ENCODE measurements at regions not wholly inside any gene's neighbourhood (a gene's known extent, or its start where the extent isn't known, plus 50 kb on each side); places are given as distances from the start of the nearest gene placed in this dataset.
"Not testable (repeated sequence)": the region's sequence is repeated elsewhere in the genome, so short reads cannot be mapped to it uniquely, and the experiment has no call there.

DNA sequence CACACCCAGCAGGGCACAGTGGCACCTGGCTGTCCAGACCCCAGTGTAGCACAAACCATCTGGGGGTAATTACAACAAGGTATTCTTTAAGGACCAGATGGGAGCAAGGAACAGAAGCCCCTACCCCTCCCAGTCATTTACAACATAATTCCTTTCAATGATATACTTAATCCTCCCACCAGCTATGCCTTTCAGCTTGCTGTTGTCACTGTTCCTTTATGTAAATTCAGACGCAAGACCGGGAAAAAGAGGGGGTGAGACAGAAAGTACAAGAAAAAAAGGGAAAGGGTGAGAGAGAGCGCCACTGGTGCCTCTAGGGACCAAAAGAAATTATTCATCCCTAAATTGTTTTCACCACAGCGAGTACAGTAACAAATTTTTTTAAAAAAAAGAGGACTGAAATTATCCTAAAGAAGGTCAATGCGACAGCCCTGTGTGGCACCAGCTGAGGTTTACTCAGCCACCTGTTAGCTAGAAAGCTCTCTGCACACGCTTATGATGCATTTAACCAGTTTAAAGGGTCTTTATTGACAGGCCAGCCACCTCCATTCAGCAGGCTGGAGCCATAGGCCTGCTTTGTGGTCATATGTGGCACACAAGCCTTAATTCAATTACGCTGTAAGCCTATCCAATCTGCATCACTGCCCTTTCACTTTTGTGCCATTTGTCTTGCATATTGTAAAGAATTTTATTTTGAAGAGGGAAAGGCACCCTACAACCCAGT lies 210.2 kb upstream of the ISL1 start:
- no peak for DNase-seq

DNA sequence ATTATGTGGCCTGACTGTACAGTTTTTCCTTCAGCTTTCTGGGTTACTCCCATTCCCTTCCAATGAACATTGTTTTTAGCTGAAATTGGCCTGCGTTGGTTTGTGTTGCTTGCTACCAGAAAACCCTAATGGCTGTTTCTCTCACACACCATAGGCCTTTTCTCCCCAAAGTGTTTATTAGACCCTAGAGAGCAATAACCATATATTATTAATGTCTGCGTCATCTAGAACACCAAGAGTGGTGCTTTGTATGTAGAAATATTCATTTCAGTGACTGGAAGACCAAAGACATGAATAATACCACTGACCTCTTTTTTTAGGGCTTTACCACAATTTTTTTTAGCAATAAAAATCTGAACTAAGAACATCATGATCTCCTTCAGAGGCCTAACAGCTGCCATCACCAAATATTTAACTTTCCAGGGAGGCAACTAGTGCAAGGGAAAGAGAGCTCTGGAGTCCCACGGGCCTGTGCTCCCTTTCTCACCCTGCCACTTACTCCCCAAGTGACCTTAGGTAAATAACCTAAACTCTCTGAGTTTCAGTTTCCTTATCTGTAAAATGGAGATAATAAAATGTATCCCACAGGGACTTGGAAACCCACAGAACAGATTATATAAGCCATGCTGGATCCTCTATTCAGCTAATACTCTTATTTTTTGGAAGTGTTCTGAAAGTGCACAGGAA lies 201.9 kb upstream of the ISL1 start:
- DNase-seq = no peak

DNA sequence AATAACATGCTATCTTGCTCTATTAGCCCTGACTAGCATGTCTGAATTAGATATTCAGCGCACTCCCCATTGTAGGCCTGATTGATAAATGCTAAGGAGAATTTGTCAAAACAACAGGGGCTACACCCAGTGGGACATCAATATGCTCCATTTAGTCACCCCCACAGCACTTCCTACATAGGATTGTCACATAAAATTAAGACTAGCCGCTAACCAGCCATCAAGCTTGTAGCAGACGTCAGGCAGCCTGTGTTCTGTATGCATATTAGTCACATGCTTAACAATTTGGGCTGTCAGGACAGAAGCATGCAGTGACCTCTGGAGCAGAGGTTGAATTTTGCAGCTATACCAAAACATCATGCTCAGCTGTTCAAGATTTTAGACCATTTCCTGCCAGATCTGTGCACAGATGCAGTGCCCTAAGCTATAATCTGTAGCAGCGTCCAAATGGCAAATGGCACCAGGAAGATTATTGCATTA lies 197.4 kb upstream of the ISL1 start:
- no peak for DNase-seq

DNA sequence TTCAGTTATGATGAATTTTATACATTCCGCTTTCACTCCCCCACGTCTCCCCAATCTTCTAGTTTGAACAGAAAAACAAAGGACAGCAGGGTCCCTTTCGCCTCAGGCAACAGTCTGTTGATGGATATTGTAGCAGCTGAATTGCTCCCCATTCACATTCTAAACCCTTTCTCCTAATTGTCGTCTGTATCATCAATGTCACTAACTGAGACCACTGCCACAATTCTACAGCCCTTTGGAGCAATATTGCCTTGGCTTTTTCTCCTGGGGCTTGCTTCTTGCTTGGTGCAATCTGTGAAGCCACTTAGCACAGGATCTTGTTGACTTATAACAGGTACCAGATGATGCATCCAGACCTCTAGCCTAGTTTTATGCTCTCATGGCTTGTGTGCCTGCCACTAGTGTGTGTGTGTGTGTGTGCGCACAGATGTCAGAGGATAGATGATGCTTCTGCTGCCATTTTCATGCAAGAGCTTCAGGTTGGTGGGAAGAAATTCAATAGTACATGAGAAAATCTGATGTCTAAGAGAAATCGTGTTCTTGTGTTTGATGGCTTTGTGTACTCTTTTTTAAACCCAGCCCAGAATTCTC lies 195.2 kb upstream of the ISL1 start:
- no peak for DNase-seq

DNA sequence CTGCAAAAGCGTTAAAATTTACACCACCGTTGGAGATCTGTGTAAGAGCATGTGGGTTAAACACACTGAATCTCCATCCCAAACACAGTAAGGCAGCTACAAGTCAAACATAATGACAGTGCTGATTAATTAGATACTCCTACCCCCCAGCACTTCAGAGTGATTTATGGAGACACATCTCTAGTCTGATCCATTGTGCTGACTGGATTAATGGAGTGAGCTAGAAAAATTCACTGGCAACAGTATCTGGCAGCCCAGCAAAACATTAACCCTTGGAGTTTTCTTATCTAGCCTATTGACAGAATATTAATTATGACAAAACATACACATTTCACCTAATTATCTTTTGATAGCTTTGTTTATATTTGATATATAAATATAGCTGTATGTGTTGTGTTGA lies 188.6 kb upstream of the ISL1 start:
- DNase-seq = no peak

DNA sequence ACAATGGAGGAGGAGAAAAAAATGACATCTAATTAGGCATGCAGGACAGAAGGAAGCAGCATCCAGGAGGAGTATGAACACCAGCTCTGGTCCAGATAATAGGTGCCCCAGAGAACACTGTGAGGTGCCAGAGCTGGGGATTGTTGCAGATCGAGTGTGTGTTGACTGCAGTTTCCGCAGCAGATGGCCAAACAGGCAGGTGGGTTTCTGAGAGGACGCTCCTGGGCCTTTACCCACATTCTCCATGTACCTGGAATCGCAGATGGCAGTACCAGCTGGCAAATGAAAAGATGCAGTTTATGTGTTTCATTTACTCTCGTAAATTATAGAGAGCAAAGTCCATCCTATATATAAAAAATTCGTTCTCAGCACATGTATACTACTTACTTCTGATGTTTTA lies 182.2 kb upstream of the ISL1 start:
- DNase-seq = no peak

DNA sequence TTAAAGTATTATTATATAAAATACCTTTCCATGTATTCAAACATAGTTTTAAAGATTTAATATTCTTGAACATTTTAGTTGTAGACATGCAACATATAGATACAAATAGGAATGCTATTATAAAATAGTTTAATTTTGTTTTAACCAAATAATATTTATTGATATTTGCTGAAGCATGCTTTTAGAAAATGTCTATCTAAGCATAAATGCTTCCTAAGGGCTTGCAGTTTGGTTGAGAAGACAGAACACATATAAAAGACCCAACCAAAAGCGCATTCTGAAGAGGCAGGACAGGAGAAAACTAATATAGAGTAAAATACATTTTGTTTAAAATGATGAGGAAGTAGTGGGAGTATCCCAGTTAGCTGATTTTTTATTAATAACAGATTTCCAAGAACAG lies 181.5 kb upstream of the ISL1 start:
- DNase-seq = no peak

DNA sequence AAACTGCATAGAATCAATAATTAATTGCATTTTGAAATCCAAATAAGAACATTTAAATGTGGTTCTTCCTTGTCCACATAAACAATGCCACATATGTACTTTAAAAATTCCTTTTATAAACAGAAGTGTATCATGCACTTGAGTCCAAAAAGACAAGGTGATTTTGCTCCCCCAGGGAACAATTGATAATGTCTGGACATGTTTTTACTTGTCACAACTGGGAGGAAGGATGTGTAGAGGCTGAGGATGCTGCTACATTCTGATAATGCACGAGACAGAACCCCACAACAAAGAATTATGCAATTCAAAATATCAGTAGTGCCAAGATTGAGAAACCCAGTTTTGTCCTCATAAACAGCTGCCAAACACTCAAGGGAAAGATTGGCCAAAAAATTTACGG lies 181.1 kb upstream of the ISL1 start:
- no peak for DNase-seq

DNA sequence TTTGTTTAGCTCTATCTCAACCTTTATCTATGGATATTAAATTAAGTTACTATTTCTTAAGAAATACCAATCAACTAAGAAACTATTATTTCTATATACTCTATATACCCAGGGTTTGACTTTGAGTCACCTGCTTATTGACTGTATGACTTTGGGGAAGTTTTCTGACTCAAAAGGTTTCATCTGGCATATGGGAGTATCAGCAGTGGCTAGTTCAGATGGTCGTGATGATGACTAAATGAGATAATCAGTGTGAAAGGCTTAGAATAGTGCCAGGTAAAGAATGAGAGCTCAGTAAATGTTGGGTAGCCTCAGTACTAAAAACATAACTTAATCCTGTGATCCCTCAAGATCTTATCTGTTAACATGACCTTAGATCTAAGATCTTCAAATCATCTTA lies 179.7 kb upstream of the ISL1 start:
- DNase-seq = no peak

DNA sequence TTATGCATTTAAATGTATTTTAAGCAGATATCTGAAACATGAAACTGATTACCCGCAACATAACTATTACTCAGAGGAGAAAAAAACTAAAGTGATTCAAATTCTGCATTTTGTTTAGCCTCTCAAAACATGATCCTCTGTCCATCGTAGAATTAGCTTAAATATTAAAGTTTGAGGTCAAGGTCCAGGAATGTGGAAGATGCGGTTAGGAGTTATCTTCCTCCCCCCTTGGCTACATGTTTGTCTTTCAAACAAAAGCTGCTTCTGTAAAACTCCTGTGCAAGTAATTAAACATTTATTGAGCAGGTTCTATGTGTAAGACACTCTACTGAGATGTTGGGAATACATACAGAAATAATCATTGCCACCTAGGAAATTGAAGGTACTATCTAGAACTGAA lies 175.0 kb upstream of the ISL1 start:
- DNase-seq = no peak

DNA sequence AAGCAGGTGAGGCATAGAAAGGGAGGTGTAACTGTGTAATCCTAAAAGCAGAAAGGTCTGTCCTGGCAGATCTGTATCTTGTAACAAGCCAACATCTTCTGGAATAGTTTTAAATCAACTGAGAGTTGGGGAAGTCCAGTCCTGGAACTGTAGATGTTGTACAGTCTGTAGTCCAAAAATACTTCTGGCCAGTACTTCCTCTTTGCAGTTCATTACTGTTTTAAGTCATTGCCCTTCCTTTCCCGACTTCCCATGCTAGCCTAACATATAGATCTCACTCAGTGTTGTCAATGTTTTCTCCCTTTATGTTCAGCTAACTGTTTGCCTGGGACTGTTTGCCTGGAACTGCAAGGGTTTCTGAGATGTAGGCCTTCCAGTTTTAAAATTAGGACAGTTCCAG lies 168.5 kb upstream of the ISL1 start:
- no peak for DNase-seq

DNA sequence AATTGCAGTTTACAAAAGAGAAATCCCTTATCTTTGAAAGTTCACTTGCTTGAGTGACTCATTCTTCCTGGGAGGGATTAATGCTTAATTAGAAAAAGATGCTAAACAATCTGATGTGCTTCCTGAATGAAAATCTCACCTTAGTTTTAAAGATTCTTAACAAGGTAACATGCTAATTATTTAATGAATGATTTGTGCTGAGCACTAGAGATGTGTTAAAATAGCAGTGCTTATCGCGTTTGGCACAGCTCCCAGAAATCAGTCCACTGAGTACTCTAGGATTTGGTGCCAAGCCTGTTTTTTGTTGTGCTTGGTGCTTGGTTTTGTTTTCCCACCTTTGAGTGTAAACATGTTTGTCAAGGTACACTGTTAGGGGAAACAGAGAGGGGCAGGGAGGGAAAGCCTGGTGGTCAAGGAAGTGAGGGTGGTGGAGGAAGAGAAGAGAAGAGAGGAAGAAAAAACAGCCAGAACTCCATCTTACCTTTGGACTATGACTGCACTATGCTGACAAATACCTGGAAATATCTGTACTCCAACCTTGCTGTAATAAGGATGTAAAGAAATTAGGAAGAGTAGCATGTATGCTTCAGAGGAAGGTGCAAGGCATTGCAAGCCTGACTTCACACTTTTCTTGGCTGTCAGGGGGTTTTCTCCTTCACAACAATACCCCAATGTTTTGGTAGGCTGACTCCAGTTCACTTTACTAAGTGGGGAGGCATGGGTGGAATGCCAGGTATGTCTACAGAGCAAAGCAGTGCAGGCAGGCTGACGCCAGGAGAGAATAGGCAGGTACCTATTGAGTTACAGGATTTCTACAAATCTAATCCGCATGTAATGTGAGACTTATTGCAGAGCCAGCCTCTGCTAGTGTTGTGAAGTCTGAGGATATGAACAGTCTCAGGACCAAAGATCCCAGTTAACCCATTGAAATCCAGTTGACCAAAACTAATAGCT lies 157.2 kb upstream of the ISL1 start:
- no peak for DNase-seq

DNA sequence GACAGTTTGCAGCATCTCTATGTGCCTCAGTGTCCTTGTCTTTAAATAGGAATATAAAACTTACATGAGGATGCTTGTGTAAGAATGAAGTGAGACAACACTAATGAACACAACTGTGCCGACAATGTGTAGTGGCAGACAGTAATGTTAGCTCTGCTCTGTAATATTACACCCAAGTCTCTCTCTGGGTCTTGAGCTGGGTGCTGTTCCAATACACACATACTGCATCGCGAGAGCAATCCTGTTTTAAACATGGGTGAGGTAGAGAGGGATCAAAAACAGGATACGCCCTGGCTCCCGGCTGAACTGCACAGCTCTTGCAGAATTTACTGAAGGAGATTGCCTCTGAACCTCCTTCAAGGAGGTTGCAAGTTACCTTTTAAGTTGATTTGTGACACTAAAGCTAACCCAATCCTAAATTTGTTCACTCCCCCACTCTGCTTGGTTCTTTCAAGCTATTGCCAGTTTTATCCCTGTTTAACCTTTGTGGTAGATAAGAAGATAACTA lies 155.2 kb upstream of the ISL1 start:
- no peak for DNase-seq

DNA sequence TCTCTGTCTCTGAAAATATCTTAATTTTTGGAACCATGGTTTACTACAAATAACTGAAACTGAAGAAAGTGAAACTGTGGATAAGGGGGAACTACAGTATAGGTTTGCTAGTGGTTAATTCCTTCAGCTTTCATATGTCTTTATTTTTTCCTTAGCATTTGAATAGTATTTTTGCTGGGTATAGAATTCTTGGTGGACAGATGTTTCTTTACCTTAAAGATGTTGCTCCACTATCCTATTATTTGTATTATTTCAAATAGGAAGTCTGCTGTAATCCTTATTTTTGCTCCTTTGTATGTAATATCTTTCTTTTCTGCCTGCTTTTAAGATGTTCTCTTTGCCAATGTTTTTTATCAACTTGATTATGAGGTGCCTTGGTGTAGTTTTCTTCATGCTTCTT lies 152.9 kb upstream of the ISL1 start:
- no peak for DNase-seq

DNA sequence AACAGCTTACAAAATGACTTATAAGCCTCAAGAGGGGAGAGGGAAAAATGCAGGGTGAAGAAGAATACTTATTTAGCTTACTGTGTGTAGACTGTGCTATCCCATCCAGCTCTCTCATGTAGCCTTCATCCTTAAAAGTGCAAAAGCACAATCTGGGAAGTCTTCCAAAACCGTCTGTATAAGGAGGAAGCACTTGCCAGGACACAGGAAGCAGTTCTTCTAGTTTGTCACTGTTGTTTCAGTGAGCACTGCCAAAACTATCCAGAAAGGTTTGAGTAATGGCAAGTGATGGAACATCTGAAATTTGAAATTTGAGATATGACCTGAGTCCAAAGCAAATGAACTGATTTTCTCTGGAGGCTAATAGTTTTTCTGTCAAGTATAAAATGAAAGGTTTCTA lies 140.8 kb upstream of the ISL1 start:
- no peak for DNase-seq

DNA sequence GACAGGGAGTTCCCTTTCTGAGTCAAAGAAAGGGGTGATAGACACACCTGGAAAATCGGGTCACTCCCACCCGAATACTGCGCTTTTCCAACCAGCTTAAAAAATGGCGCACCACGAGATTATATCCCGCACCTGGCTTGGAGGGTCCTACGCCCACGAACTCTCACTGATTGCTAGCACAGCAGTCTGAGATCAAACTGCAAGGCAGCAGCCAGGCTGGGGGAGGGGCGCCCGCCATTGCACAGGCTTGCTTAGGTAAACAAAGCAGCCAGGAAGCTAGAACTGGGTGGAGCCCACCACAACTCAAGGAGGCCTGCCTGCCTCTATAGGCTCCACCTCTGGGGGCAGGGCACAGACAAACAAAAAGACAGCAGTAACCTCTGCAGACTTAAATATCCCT lies 132.3 kb upstream of the ISL1 start:
- DNase-seq = not testable (repeated sequence)

DNA sequence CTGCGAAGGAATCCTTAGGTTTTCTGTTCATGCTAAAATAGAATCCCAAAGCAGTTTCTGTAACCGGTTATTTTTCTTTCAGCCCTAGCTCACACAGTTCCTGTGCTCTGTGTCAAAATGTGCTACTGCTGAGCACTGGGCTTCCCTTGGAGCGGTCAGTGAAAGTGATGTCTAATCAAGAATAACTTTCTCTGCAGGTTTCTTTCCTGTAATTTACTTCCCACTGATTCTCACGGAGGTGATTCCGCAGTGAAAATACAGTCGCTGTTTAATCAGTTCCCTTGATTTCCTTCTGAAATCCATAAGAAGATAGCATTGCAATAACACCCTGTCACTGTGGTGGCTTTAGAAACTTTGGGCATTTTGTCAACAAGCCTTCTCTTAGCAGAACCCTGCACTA lies 112.0 kb upstream of the ISL1 start:
- no peak for DNase-seq

DNA sequence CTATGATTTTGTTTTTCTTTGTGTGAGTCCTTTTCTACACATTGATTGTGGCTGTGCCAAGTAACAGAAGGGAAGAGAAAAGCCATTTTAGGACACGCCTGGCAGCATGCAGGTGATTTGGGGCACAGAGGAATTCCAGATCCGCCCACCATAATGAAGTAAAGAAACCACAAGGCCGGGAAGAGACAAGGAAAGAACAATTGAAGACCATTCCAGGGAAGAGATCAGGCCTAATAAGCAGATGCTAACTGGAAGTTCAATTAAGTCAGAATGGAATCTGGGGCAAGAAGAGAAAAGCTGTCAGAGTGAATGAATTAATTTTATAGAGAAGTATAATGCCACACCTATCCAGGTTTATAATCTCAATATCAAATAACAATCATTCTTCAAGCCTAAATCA lies 110.2 kb upstream of the ISL1 start:
- DNase-seq = no peak

DNA sequence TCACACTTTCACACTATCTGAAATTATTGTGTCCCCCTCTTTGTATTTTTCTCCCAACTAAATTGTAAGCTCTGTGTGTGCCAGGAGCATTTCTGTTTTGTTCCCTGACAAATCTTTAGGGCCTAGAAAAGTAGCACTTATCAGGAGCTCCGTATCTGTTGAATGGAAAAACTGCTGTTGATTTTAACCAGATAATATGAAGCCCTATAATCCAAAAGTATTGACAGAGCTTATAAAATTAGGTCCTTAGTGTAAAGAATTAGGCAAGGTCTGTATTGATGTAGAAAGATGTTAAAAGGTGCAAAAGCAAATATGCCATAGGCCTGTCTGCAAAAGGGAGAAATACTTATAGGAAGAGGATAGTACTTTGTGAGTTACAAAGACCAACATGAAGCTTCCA lies 109.4 kb upstream of the ISL1 start:
- no peak for DNase-seq

DNA sequence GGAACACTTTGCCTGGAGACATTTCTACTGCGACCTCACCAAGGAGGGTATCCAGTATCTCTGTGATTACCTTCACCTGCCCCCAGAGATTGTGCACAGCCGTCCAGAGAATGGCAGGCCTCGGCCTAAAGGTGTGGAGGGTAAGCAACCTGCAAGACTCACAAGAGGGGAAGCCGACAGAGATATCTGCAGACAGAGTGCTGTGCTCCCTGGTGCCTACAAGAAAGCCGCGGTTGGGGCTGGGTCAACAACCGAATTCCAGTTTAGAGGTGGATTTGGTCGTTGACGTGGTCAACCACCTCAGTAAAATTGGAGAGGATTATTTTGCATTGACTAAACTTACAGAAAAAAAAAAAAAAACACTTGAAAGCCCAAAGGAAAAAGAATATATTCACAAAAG lies 107.8 kb upstream of the ISL1 start:
- DNase-seq = no peak

DNA sequence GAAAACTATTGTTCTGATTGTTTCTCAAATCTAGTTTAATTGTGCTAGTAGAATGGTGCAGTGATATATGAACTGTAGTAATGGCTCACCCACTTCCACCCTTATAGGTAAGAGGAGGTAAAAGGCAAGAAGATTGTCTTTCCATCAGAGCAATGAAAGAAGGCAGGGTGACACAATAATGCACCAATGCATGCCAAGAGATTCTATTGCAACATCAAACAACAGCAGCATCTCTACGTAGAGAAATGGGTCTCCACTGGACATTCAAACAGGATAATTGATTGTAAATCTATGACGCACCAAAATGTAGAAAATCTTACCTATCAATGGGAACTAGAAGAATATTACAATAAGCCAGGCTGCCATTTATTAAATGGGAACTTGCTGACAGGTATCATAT lies 107.0 kb upstream of the ISL1 start:
- DNase-seq = no peak

DNA sequence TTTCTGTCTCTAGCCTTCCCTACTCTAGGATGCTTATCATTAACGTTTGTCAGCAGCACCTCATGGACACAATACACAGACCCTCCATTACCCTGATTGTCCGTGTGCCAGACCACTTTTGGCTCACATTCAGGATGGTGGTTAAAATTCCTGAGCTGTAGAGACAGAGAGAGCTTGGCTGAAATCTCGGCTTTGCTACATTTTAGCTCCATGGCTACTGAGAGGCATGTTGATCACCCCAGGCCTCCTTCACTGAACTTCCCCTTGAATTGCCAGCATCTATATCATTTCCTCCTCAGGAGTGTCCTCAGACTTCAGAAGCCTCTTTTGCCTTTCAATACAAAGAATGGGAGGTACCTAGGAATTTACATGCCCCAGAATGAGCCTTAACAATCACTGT lies 104.7 kb upstream of the ISL1 start:
- no peak for DNase-seq
